ENCODE measurements at regions not wholly inside any gene's neighbourhood (a gene's known extent, or its start where the extent isn't known, plus 50 kb on each side); places are given as distances from the start of the nearest gene placed in this dataset.

DNA sequence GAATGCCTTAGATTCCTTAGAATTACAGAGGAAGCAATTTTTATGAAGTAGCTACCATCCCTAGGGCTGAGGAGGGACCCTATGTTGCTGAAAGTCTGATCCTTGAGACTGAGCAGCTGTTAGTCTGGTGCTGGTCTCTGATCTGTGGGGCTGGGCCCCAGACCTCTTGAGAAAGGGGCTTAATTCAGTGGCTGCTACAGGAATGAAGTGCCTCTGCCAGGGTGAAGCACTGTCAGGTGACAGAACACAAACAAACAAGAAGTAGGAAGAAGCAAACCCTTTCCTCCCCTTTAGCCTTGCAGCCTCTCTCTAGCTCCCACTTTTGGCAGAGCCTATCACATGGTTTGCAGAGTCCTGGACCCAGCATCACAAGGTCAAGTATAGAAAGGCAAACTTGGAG lies 64.0 kb upstream of the STC2 start:
- TF ChIP-seq RAD21 (IDR thresholded peaks at IDR 0.05; ENCODE audit: low read depth) (no peak), TAF1 (IDR thresholded peaks at IDR 0.05; ENCODE audit: low read depth) (no peak), EGR1 (IDR thresholded peaks at IDR 0.05) (no peak), TEAD4 (IDR thresholded peaks at IDR 0.05) (no peak), CREB1 (IDR thresholded peaks at IDR 0.05; ENCODE audit: low read depth) (no peak), NFIC (IDR thresholded peaks at IDR 0.05) (no peak), CEBPB (IDR thresholded peaks at IDR 0.05) (no peak), EP300 (IDR thresholded peaks at IDR 0.05; ENCODE audit: borderline replicate concordance) (no peak)

DNA sequence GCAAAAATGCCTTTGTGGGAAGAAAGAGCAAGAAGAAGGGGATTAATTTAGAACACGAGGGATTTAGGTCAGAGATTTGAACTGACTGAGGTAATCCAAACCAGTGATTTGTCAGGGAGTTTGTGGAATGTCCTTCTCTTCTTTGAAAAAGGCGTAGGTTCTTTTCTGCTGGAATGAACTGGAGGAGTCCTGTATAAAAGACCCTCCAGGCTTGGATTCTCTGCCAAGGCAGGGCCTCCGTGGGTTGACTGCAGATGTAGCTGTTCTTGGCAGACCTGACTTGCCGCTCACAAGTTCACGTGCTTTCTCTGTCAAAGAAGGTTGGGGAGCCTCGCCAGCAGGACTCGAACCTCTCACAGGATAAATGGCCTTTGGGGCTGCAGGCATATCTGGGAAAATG lies 62.8 kb upstream of the STC2 start:
- TF ChIP-seq, protein P1, sequence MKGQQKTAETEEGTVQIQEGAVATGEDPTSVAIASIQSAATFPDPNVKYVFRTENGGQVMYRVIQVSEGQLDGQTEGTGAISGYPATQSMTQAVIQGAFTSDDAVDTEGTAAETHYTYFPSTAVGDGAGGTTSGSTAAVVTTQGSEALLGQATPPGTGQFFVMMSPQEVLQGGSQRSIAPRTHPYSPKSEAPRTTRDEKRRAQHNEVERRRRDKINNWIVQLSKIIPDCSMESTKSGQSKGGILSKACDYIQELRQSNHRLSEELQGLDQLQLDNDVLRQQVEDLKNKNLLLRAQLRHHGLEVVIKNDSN (IDR thresholded peaks at IDR 0.05) = no peak
- TF ChIP-seq NFIC (IDR thresholded peaks at IDR 0.05) (no peak), EP300 (IDR thresholded peaks at IDR 0.05; ENCODE audit: borderline replicate concordance) (no peak), ZBTB7A (IDR thresholded peaks at IDR 0.05; ENCODE audit: low read depth) (no peak), TEAD4 (IDR thresholded peaks at IDR 0.05) (no peak), TAF1 (IDR thresholded peaks at IDR 0.05; ENCODE audit: low read depth) (no peak), CREB1 (IDR thresholded peaks at IDR 0.05; ENCODE audit: low read depth) (no peak), TCF12 (IDR thresholded peaks at IDR 0.05; ENCODE audit: low read depth) (no peak), YY1 (IDR thresholded peaks at IDR 0.05; ENCODE audit: low read depth) (no peak), EGR1 (IDR thresholded peaks at IDR 0.05) (no peak), CEBPB (IDR thresholded peaks at IDR 0.05) (no peak), RAD21 (IDR thresholded peaks at IDR 0.05; ENCODE audit: low read depth) (no peak)
- TF ChIP-seq, protein P2, sequence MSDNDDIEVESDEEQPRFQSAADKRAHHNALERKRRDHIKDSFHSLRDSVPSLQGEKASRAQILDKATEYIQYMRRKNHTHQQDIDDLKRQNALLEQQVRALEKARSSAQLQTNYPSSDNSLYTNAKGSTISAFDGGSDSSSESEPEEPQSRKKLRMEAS (IDR thresholded peaks at IDR 0.05) = no peak
- TF ChIP-seq, protein P3, sequence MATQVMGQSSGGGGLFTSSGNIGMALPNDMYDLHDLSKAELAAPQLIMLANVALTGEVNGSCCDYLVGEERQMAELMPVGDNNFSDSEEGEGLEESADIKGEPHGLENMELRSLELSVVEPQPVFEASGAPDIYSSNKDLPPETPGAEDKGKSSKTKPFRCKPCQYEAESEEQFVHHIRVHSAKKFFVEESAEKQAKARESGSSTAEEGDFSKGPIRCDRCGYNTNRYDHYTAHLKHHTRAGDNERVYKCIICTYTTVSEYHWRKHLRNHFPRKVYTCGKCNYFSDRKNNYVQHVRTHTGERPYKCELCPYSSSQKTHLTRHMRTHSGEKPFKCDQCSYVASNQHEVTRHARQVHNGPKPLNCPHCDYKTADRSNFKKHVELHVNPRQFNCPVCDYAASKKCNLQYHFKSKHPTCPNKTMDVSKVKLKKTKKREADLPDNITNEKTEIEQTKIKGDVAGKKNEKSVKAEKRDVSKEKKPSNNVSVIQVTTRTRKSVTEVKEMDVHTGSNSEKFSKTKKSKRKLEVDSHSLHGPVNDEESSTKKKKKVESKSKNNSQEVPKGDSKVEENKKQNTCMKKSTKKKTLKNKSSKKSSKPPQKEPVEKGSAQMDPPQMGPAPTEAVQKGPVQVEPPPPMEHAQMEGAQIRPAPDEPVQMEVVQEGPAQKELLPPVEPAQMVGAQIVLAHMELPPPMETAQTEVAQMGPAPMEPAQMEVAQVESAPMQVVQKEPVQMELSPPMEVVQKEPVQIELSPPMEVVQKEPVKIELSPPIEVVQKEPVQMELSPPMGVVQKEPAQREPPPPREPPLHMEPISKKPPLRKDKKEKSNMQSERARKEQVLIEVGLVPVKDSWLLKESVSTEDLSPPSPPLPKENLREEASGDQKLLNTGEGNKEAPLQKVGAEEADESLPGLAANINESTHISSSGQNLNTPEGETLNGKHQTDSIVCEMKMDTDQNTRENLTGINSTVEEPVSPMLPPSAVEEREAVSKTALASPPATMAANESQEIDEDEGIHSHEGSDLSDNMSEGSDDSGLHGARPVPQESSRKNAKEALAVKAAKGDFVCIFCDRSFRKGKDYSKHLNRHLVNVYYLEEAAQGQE (IDR thresholded peaks at IDR 0.05; ENCODE audit: low read depth) = no peak

DNA sequence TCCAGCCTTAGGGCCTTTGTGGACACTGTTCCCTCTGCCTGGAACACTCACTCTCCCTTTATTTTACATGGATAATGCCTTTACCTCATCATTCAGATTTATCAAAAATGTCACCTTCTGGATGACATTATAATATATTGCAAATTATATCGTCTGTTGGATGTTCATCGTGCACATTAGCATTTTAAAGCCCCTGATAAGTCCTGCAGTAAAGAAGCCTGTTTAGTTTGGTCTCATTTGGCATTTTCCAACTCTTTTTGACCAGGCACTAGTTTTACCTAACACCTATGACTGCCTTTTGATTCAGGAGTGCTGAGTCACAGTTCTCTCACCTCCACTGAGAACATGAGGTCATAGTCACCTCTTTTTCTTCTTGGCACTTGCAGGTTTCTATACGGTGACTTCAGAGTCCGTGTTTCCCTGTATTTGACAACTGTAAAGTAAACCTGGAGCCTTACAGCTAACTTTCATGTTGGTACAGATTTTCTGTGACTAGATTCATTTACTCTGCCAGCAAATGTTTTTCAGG lies 57.7 kb upstream of the STC2 start:
- no peak for TF ChIP-seq EP300 (IDR thresholded peaks at IDR 0.05; ENCODE audit: borderline replicate concordance)
- no peak for TF ChIP-seq ZBTB7A (IDR thresholded peaks at IDR 0.05; ENCODE audit: low read depth)
- no peak for TF ChIP-seq TEAD4 (IDR thresholded peaks at IDR 0.05)
- no peak for TF ChIP-seq RAD21 (IDR thresholded peaks at IDR 0.05; ENCODE audit: low read depth)
- TF ChIP-seq CREB1 (IDR thresholded peaks at IDR 0.05; ENCODE audit: low read depth) = no peak
- TF ChIP-seq TCF12 (IDR thresholded peaks at IDR 0.05; ENCODE audit: low read depth) = no peak
- no peak for TF ChIP-seq CEBPB (IDR thresholded peaks at IDR 0.05)
- TF ChIP-seq FOXM1 (IDR thresholded peaks at IDR 0.05; ENCODE audit: borderline replicate concordance, low read depth) = no peak
- TF ChIP-seq EGR1 (IDR thresholded peaks at IDR 0.05) = no peak
- TF ChIP-seq NFIC (IDR thresholded peaks at IDR 0.05) = no peak
- TF ChIP-seq TAF1 (IDR thresholded peaks at IDR 0.05; ENCODE audit: low read depth) = no peak
- no peak for TF ChIP-seq YY1 (IDR thresholded peaks at IDR 0.05; ENCODE audit: low read depth)
- TF ChIP-seq, protein P3 (IDR thresholded peaks at IDR 0.05; ENCODE audit: low read depth) = no peak
- TF ChIP-seq, protein P1 (IDR thresholded peaks at IDR 0.05) = no peak
- TF ChIP-seq, protein P2 (IDR thresholded peaks at IDR 0.05) = no peak

DNA sequence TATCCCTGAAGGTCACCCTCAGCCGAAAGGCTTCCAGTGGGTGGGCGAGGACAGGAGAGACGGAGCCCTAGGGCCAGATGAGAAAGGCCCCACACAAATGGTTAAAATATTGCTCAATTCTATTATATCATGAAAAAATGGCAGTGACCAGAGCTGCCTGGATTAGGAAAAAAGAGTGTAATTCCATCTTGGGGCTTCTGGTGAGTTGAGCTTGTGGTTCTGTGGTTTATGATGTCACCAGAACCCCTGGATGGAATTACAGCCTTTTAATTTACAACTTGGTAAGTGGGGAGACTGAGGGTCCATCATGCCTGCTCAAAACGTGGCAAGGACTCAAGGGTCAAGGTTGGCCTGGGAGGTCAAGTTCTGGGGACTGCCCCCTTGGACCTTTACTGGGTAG lies 55.5 kb upstream of the STC2 start:
- no peak for TF ChIP-seq EP300 (IDR thresholded peaks at IDR 0.05; ENCODE audit: borderline replicate concordance)
- TF ChIP-seq ZBTB7A (IDR thresholded peaks at IDR 0.05; ENCODE audit: low read depth) = no peak
- TF ChIP-seq YY1 (IDR thresholded peaks at IDR 0.05; ENCODE audit: low read depth) = no peak
- no peak for TF ChIP-seq CEBPB (IDR thresholded peaks at IDR 0.05)
- no peak for TF ChIP-seq CREB1 (IDR thresholded peaks at IDR 0.05; ENCODE audit: low read depth)

DNA sequence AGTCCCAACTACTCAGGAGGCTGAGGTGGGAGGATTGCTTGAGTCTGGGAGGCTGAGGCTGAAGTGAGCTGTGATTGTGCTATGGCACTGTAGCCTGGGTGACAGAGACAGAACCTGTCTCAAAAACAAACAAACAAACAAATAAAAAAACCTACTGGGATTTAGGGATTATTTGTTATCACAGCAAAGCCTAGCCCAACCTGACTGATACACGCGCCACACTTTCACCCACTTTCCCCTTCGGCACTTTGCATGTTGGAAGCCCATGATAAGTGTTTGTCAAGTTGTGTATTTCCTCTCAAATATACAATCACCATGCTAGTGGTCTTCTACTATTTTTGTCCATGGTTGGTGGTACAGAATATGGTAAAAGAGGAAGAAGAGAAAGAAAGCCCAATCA lies 50.5 kb upstream of the STC2 start:
- no peak for TF ChIP-seq RAD21 (IDR thresholded peaks at IDR 0.05; ENCODE audit: low read depth)
- no peak for TF ChIP-seq EP300 (IDR thresholded peaks at IDR 0.05; ENCODE audit: borderline replicate concordance)
- no peak for TF ChIP-seq CREB1 (IDR thresholded peaks at IDR 0.05; ENCODE audit: low read depth)
- no peak for TF ChIP-seq ZBTB7A (IDR thresholded peaks at IDR 0.05; ENCODE audit: low read depth)
- TF ChIP-seq CEBPB (IDR thresholded peaks at IDR 0.05) = no peak
- no peak for TF ChIP-seq YY1 (IDR thresholded peaks at IDR 0.05; ENCODE audit: low read depth)
- TF ChIP-seq TCF12 (IDR thresholded peaks at IDR 0.05; ENCODE audit: low read depth) = no peak
- TF ChIP-seq FOXM1 (IDR thresholded peaks at IDR 0.05; ENCODE audit: borderline replicate concordance, low read depth) = no peak
- no peak for TF ChIP-seq TAF1 (IDR thresholded peaks at IDR 0.05; ENCODE audit: low read depth)
